Uterus (tissue), 3 donors: ENCODE measurements at regions not wholly inside any gene's neighbourhood (a gene's known extent, or its start where the extent isn't known, plus 50 kb on each side); places are given as distances from the start of the nearest gene placed in this dataset.

Experiments used
- DNase-seq, 2 donors: peaks; one replicate each; pipeline ENCODE4 v3.0.0-alpha.2; 2019 to 2020
- H3K27ac ChIP-seq, 2 donors: fragments of 200-600 bp; sonication (generic); 1 replicate in 1 of 2; 2 replicates in 1 of 2; pipeline ENCODE4 v1.5.1; 2016 to 2018
- H3K27me3 ChIP-seq, 2 donors: fragments of 200-600 bp; sonication (generic); one replicate each; pipeline ENCODE4 v1.5.1; 2018 to 2019; ENCODE audit warnings: control low read depth in 1 of 2
- H3K36me3 ChIP-seq, 2 donors: fragments of 200-600 bp; sonication (generic); one replicate each; pipeline ENCODE4 v1.5.1; 2019; ENCODE audit warnings: control low read depth in 1 of 2
- H3K4me1 ChIP-seq, 2 donors: fragments of 200-600 bp; sonication (generic); one replicate each; pipeline ENCODE4 v1.5.1; 2018 to 2019; ENCODE audit warnings: control low read depth in 1 of 2
- H3K4me3 ChIP-seq, 2 donors: fragments of 200-600 bp; sonication (generic); 1 replicate in 1 of 2; 2 replicates in 1 of 2; pipeline ENCODE4 v1.5.1; 2018 to 2019; ENCODE audit warnings: mild to moderate bottlenecking in 1 of 2
- H3K9me3 ChIP-seq, 2 donors: fragments of 200-600 bp; sonication (generic); one replicate each; pipeline ENCODE4 v1.5.1; 2019; ENCODE audit warnings: control low read depth in 1 of 2
- CTCF ChIP-seq, 4 experiments: fragments of 200-600 bp in 2 of 4; fragments of 450-650 bp in 2 of 4; sonication (generic) in 2 of 4; IDR thresholded peaks; one replicate each; pipeline ENCODE4 v1.5.1; 2016 to 2019; ENCODE audit warnings: antibody characterized with exemption in 4 of 4, mild to moderate bottlenecking in 2 of 4, moderate library complexity in 1 of 4
- POLR2A ChIP-seq, 2 donors: fragments of 450-650 bp; IDR thresholded peaks; one replicate each; pipeline ENCODE4 v1.6.1; 2016; ENCODE audit warnings: antibody characterized with exemption in 2 of 2, mild to moderate bottlenecking in 1 of 2, moderate library complexity in 1 of 2
- intact Hi-C: fragments of 100-400 bp; cut with DNase I; formaldehyde crosslinking; loops from one replicate; pipeline ENCODE4 v1.15.1; 2023; ENCODE audit warnings: low total_unique reads
- donor health status: DM: yes; HTN: yes; CAD: no.

DNA sequence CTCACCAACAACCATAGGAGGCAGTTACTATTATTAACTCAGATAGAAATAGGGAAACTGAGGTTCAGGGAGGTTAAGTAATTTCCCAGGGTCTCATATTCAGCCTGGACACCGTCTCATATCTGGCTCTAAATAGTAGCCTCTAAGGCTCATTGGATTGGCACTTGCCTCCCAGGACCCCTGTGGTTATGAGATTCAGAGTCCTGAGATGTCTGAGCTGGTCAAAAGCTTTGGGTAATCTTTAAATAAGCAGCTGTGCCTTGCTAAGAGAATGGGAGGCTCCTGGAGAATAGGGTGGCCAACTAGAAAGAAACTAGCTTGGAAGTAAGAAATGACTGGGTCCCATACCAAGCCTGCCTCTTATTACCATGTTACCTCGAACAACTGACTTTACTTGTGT, 50.3 kb upstream of the CRHR1 start:
- H3K27ac ChIP-seq = no peak overlapping the region
- no peaks in the 10 kb centered on the region for H3K27me3 ChIP-seq
- no peak overlapping the region for H3K4me3 ChIP-seq
- H3K4me1 ChIP-seq = no peaks in the 10 kb centered on the region
- DNase-seq = no peak
- intact Hi-C loops = no loop called here
- H3K9me3 ChIP-seq = no peaks in the 10 kb centered on the region
- no peaks in the 10 kb centered on the region for H3K36me3 ChIP-seq
- TF ChIP-seq CTCF (IDR thresholded peaks at IDR 0.05) (no peak), POLR2A (IDR thresholded peaks at IDR 0.05) (no peak)
